GM12878 (cell line): ENCODE measurements at regions not wholly inside any gene's neighbourhood (a gene's known extent, or its start where the extent isn't known, plus 50 kb on each side); places are given as distances from the start of the nearest gene placed in this dataset.

ENCODE experiments used
- ATAC-seq: fragments of 200-7000 bp; cut with Tn5 transposase; 3 replicates; pipeline ENCODE4 v1.9.1; 2020; ENCODE audit warnings: mild to moderate bottlenecking, moderate library complexity
- BruUV-seq: library from RNA; stranded (reverse); fragments of 400-500 nt; replicated peaks from 2 replicates; lab custom pipeline; 2021; lab: Mats Ljungman, UMichigan
- CTCF ChIA-PET: fragments of 300-600 bp; sonication (Branson Sonifier 250); formaldehyde crosslinking; extraction: SDS; loops from one replicate; lab custom pipeline; 2021; ENCODE audit warnings: inconsistent platforms; lab: Yijun Ruan, JAX
- POLR2A ChIA-PET: fragments of 350-600 bp; formaldehyde crosslinking; extraction: SDS; loops from one replicate; lab custom pipeline; 2021; ENCODE audit warnings: inconsistent platforms; lab: Charles Lee
- RAD21 ChIA-PET: fragments of 300-600 bp; sonication (Branson Sonifier 250); formaldehyde crosslinking; loops from one replicate; lab custom pipeline; 2023; ENCODE audit warnings: antibody characterized with exemption; ENCODE audit not compliant: unreplicated experiment; lab: Charles Lee
- SMC1A ChIA-PET: fragments of 300-600 bp; sonication (Branson Sonifier 250); formaldehyde crosslinking; loops from one replicate; lab custom pipeline; 2023; ENCODE audit not compliant: unreplicated experiment, uncharacterized antibody; lab: Charles Lee
- DNase-seq: peaks from one replicate; pipeline ENCODE4 v3.0.0-alpha.2; 2011; ENCODE audit warnings: low read depth, low spot score
- FAIRE-seq: peaks from 3 replicates; lab custom pipeline; 2011; peaks lifted over from hg19 to GRCh38; lab: Jason Lieb, UNC
- H2AFZ ChIP-seq: 2 replicates; pipeline ENCODE4 v1.6.0; 2011; ENCODE audit warnings: low read depth, low read length, control low read depth; ENCODE audit not compliant: control insufficient read depth
- H3K27ac ChIP-seq: 2 replicates; pipeline ENCODE4 v1.5.1; 2011; ENCODE audit warnings: control low read depth; ENCODE audit not compliant: control insufficient read depth, insufficient read depth
- H3K27me3 ChIP-seq, 2 experiments: replicated peaks in 1 of 2; 2 replicates each; pipeline versions ENCODE4 v1.6.0 to v1.6.1; 2011; ENCODE audit warnings: low read length in 1 of 2; ENCODE audit not compliant: control insufficient read depth in 2 of 2, insufficient read depth in 2 of 2
- H3K36me3 ChIP-seq, 2 experiments: 2 replicates each; pipeline ENCODE4 v1.5.1; 2011; ENCODE audit warnings: low read length in 1 of 2; ENCODE audit not compliant: control insufficient read depth in 2 of 2, insufficient read depth in 2 of 2
- H3K4me1 ChIP-seq: 2 replicates; pipeline ENCODE4 v1.6.1; 2011; ENCODE audit warnings: mild to moderate bottlenecking, low read length, moderate library complexity, mixed read lengths; ENCODE audit not compliant: control insufficient read depth, insufficient read depth
- H3K4me2 ChIP-seq: 2 replicates; pipeline ENCODE4 v1.6.0; 2011; ENCODE audit warnings: control low read depth; ENCODE audit not compliant: control insufficient read depth, insufficient read depth
- H3K4me3 ChIP-seq: fragments of 200-600 bp; sonication (generic); 2 replicates; pipeline ENCODE4 v1.5.1; 2016
- H3K79me2 ChIP-seq: 2 replicates; pipeline ENCODE4 v1.6.0; 2011; ENCODE audit warnings: low read length; ENCODE audit not compliant: control insufficient read depth, insufficient read depth
- H3K9ac ChIP-seq: 2 replicates; pipeline ENCODE4 v1.8.0; 2011; ENCODE audit warnings: low read length, control low read depth, mixed read lengths; ENCODE audit not compliant: control insufficient read depth, insufficient read depth
- H3K9me3 ChIP-seq: replicated peaks from 3 replicates; pipeline ENCODE4 v1.5.1; 2011; ENCODE audit warnings: mild to moderate bottlenecking, low read length; ENCODE audit not compliant: control insufficient read depth, insufficient read depth
- H4K20me1 ChIP-seq: 2 replicates; pipeline ENCODE4 v1.6.0; 2011; ENCODE audit not compliant: control insufficient read depth, insufficient read depth
- ATF7 ChIP-seq: fragments of 450-650 bp; IDR thresholded peaks from 2 replicates; pipeline ENCODE4 v1.6.1; 2016; ENCODE audit warnings: low read depth, mild to moderate bottlenecking
- BACH1 ChIP-seq: fragments of 450-650 bp; IDR thresholded peaks from 2 replicates; pipeline ENCODE4 v1.6.1; 2017; ENCODE audit warnings: mild to moderate bottlenecking, borderline replicate concordance
- JUND ChIP-seq: IDR thresholded peaks from 2 replicates; pipeline ENCODE4 v1.6.1; 2012; ENCODE audit warnings: low read depth, mild to moderate bottlenecking, low read length, improper control_type of control experiment, moderate library complexity
- MEF2A ChIP-seq: IDR thresholded peaks from 2 replicates; pipeline ENCODE4 v1.6.1; 2011; ENCODE audit warnings: low read depth, mild to moderate bottlenecking, low read length, moderate library complexity; ENCODE audit not compliant: insufficient read depth
- PAX5 ChIP-seq: IDR thresholded peaks from 2 replicates; pipeline ENCODE4 v1.6.1; 2011; ENCODE audit warnings: low read depth, low read length, borderline replicate concordance
- POLR2A ChIP-seq: IDR thresholded peaks from 2 replicates; pipeline ENCODE4 v1.6.1; 2011; ENCODE audit warnings: low read depth, mild to moderate bottlenecking, low read length
- POLR2AphosphoS2 ChIP-seq: IDR thresholded peaks from 2 replicates; pipeline ENCODE4 v1.6.1; 2011; ENCODE audit warnings: low read depth, mild to moderate bottlenecking, low read length, improper control_type of control experiment, moderate library complexity
- POU2F2 ChIP-seq: IDR thresholded peaks from 3 replicates; pipeline ENCODE4 v1.6.1; 2011; ENCODE audit warnings: low read depth, mild to moderate bottlenecking, low read length, borderline replicate concordance
- SMAD1 ChIP-seq: fragments of 450-650 bp; IDR thresholded peaks from 2 replicates; pipeline ENCODE4 v1.6.1; 2018; ENCODE audit warnings: mild to moderate bottlenecking, low read depth; ENCODE audit not compliant: partially characterized antibody
- TBL1XR1 ChIP-seq: IDR thresholded peaks from 2 replicates; pipeline ENCODE4 v1.6.1; 2012; ENCODE audit warnings: low read depth, low read length, improper control_type of control experiment
- TCF12 ChIP-seq: IDR thresholded peaks from 2 replicates; pipeline ENCODE4 v1.6.1; 2011; ENCODE audit warnings: low read depth, mild to moderate bottlenecking, low read length
- YBX1 ChIP-seq: fragments of 450-650 bp; IDR thresholded peaks from 2 replicates; pipeline ENCODE4 v1.6.1; 2016; ENCODE audit warnings: antibody characterized with exemption
- ZBED1 ChIP-seq: IDR thresholded peaks from 2 replicates; pipeline ENCODE4 v1.6.1; 2016; ENCODE audit warnings: borderline replicate concordance
- ZNF24 ChIP-seq: fragments of 450-650 bp; IDR thresholded peaks from 2 replicates; pipeline ENCODE4 v1.6.1; 2017; ENCODE audit warnings: antibody characterized with exemption, mild to moderate bottlenecking
- ZNF274 ChIP-seq: IDR thresholded peaks from one replicate; pipeline ENCODE4 v1.8.0; 2011; ENCODE audit not compliant: insufficient read length, insufficient read depth
- WGBS: methylation state at CpG from one replicate; pipeline ENCODE4 v1.1.6; 2016; ENCODE audit warnings: low lambda C conversion rate; ENCODE audit not compliant: insufficient replicate concordance, insufficient coverage; ENCODE audit errors: missing lambda C conversion rate; 5-methylcytosine and 5-hydroxymethylcytosine counted together
- in situ Hi-C: fragments of 300-500 bp; cut with MboI; formaldehyde crosslinking; loops from 9 replicates; pipeline ENCODE4 v1.14.3; 2018; ENCODE audit warnings: mixed read lengths
- intact Hi-C: fragments of 100-400 bp; cut with micrococcal nuclease; formaldehyde crosslinking; loops from one replicate; pipeline ENCODE4 v1.14.2; 2022; ENCODE audit not compliant: unreplicated experiment
- TF ChIP-seq, protein P1 (sequence below): fragments of 450-650 bp; IDR thresholded peaks from 2 replicates; pipeline ENCODE4 v1.6.1; 2016; ENCODE audit warnings: mild to moderate bottlenecking, moderate library complexity, borderline replicate concordance

DNA sequence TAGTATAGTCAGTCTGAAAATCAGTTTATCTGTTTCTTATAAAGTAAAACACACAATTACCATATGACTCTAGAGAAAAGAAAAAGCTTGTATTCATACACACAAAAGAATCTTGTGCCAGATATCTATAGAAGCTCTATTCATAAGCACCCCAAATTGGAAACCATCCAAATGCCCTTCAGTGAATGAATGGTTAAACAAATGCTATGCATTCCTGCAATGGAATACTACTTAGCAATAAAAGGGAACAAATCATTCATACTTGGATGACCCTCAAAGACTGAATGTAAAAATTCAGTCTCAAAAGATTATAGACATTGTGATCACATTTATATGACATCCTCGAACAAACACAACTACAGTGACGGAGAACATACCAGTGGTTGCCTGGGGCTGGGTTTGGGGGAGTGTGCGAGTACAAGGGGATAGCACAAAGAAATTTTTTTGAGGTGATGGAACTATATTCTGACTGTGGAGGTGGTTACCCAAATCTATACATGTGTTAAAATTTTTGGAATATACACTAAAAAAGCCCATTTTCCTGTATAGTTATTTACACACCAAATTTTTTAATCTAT is 680.6 kb downstream of the NTRK3 start:
- in situ Hi-C loops: no loop called here
- DNase-seq (no peak), FAIRE-seq (no peak), ATAC-seq (no peak)
- WGBS: 13% methylated on average over 3 of the region's 3 CpGs
- ChIA-PET CTCF (no interaction called here), POLR2A (no interaction called here), RAD21 (no interaction called here), SMC1A (no interaction called here)
- Histone ChIP-seq H3K4me3 (no peak overlapping the region), H3K27me3 (no peaks in the 10 kb centered on the region), H4K20me1 (no peaks in the 10 kb centered on the region), H3K4me1 (no peaks in the 10 kb centered on the region), H3K27ac (no peak overlapping the region), H3K9ac (no peak overlapping the region), H3K4me2 (no peak overlapping the region), H2AFZ (no peak overlapping the region), H3K36me3 (no peaks in the 10 kb centered on the region), H3K79me2 (no peaks in the 10 kb centered on the region), H3K9me3 (no peaks in the 10 kb centered on the region)
- intact Hi-C loops: no loop called here
- BruUV-seq: no TSS peak
- TF ChIP-seq ZNF24 (no peak), ATF7 (no peak), ZBED1 (no peak), PAX5 (no peak), MEF2A (no peak)

DNA sequence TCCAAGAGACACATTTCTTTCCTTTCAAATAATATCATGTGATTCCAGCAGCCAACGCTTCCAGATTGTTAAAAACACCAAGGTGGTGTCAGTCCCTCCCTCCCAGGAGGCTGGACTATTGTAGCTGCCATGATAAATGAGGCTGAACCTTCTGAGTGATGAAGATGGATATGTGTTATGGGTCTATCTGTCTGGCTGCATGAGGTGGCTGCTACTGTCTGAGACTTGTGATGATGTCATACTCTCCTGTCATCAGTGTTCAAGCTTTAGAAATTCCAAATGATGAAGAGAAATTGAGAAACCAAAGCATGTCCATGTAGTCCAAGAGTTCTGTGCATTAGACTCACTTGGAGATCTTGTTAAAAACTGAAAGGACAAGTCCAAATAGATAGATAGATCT is 683.0 kb downstream of the NTRK3 start:
- H3K79me2 ChIP-seq: no peaks in the 10 kb centered on the region
- no peak for FAIRE-seq
- intact Hi-C loops: no loop called here
- H3K36me3 ChIP-seq: no peaks in the 10 kb centered on the region
- ATAC-seq: no peak
- H3K4me2 ChIP-seq: no peak overlapping the region
- H4K20me1 ChIP-seq: no peaks in the 10 kb centered on the region
- no peak overlapping the region for H2AFZ ChIP-seq
- in situ Hi-C loops: no loop called here
- no peak for DNase-seq
- BruUV-seq: no TSS peak
- POLR2A ChIA-PET: no interaction called here
- H3K9ac ChIP-seq: no peak overlapping the region
- no peaks in the 10 kb centered on the region for H3K27me3 ChIP-seq
- no peak overlapping the region for H3K27ac ChIP-seq
- H3K4me1 ChIP-seq: no peaks in the 10 kb centered on the region
- no peak overlapping the region for H3K4me3 ChIP-seq
- CTCF ChIA-PET: no interaction called here
- H3K9me3 ChIP-seq: no peaks in the 10 kb centered on the region
- RAD21 ChIA-PET: no interaction called here
- SMC1A ChIA-PET: no interaction called here
- WGBS: 0% methylated on average over 1 of the region's 1 CpG
- TF ChIP-seq TCF12 (no peak), ZNF24 (no peak), POU2F2 (no peak), POLR2AphosphoS2 (no peak), SMAD1 (no peak), YBX1 (no peak), BACH1 (no peak), TBL1XR1 (no peak), ZNF274 (no peak), POLR2A (no peak), JUND (no peak), ATF7 (no peak)
- TF ChIP-seq, protein P1, sequence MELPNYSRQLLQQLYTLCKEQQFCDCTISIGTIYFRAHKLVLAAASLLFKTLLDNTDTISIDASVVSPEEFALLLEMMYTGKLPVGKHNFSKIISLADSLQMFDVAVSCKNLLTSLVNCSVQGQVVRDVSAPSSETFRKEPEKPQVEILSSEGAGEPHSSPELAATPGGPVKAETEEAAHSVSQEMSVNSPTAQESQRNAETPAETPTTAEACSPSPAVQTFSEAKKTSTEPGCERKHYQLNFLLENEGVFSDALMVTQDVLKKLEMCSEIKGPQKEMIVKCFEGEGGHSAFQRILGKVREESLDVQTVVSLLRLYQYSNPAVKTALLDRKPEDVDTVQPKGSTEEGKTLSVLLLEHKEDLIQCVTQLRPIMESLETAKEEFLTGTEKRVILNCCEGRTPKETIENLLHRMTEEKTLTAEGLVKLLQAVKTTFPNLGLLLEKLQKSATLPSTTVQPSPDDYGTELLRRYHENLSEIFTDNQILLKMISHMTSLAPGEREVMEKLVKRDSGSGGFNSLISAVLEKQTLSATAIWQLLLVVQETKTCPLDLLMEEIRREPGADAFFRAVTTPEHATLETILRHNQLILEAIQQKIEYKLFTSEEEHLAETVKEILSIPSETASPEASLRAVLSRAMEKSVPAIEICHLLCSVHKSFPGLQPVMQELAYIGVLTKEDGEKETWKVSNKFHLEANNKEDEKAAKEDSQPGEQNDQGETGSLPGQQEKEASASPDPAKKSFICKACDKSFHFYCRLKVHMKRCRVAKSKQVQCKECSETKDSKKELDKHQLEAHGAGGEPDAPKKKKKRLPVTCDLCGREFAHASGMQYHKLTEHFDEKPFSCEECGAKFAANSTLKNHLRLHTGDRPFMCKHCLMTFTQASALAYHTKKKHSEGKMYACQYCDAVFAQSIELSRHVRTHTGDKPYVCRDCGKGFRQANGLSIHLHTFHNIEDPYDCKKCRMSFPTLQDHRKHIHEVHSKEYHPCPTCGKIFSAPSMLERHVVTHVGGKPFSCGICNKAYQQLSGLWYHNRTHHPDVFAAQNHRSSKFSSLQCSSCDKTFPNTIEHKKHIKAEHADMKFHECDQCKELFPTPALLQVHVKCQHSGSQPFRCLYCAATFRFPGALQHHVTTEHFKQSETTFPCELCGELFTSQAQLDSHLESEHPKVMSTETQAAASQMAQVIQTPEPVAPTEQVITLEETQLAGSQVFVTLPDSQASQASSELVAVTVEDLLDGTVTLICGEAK: no peak
